GM21526 (cell line): ENCODE measurements at regions not wholly inside any gene's neighbourhood (a gene's known extent, or its start where the extent isn't known, plus 50 kb on each side); places are given as distances from the start of the nearest gene placed in this dataset.

Experiments
- ATAC-seq: cut with Tn5 transposase; IDR thresholded peaks from one replicate; pipeline ENCODE4 v1.9.1; 2021; ENCODE audit warnings: moderate library complexity; ENCODE audit not compliant: unreplicated experiment, low FRiP score

- no peak for ATAC-seq
Observed at GRCh38 chr2:41431756-41432155, 616.1 kb upstream of the PKDCC start.

DNA sequence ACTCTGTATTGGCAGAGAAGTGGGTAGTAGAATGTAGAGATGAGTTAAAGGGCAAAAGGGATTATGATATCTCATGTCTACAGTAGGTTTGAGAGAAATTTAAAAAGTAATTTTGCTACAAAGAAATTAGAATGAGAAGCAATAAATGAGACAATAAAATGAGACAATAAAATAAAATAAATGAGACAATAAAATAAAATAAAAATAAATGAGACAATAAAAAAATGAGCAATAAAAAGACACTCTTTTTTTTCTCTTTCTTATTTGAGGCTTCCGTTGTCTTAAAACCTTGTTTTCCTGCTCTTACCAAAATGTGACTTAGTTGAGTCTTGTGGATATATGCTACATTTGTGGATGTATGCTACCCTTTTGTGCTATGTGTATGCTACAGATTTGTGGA, 615.4 kb upstream of the PKDCC start:
- ATAC-seq: no peak

GRCh38 chr2:41434991-41435390, 612.8 kb upstream of the PKDCC start:
- no peak for ATAC-seq

GRCh38 chr2:41441958-41442357, 605.9 kb upstream of the PKDCC start:
- ATAC-seq: no peak

GRCh38 chr2:41445865-41446264, 602.0 kb upstream of the PKDCC start:
- no peak for ATAC-seq

DNA sequence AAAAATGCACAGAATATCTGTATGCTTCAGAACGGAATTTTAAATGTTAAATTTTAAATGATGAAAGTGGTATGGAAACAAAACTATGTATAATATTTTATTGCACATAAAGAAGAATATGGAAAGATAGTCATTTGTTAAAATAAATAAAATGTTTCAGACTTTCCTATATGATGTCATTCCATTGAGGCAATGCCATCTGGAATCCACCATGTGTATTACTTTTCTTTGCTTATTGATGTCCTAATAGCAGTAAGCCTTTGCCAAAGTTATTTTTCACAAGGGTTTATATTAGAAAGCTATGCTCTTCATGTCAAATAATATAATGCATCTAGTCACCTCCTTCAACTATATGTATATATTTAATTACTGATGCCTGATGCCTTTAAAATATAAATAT, 601.6 kb upstream of the PKDCC start:
- ATAC-seq: no peak

DNA sequence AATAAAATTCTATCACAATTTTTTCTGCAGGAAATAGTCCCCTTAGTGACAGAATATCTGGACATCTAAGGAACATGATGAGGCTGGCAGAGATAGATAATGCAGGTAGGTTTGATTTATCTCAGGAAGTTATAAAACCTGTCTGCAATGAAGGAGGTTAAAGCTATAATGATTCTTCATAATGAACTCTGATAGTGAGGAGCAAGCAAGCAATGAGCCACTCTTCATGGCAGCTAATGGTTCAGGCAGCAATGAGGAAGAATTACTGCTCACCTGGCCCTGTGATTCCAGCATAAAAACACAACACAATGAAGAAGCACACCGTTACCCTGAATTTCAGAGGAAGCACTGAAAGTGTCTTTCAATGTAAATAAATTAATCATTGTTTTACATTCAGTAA, 599.6 kb upstream of the PKDCC start:
- no peak for ATAC-seq

GRCh38 chr2:41457026-41457425, 590.8 kb upstream of the PKDCC start:
- ATAC-seq: no peak

DNA sequence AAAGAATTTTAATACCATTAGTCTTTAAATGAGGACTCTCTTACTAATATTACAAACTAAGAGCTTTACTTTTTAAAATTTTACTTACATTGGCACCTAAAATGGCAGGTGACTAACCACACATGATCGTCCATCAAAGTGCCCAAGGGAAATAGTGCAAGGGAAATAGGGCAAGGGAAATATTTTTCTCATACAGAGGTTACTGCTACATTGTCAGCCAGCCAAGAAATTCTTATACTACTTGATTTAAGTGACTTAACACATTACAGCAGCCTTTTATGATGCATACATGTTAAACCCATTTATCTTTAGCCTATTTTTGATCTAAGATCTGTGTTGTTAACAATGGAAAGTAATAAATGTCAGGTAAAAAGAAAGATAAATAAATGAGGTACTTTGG, 587.2 kb upstream of the PKDCC start:
- ATAC-seq: no peak

DNA sequence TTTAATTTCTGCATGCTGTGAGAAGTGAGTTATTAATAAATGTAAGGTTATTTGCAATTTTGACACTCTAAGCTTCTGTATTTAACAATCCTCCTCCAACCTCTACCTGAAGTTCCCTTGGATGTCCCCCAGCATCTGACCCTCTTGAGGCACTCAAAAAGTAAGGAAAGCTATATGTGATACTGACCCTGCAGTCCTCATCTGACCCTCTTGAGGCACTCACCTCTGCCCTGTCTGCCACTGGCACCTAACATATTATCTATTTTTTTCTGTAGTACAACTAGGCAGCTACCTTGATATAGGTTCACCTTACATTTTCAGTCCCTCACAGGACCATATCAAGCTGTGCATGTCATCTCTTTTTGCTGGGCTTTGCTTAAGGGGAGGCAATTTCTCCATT, 583.4 kb upstream of the PKDCC start:
- ATAC-seq: no peak

GRCh38 chr2:41475959-41476358, 571.9 kb upstream of the PKDCC start:
- ATAC-seq: no peak

- no peak for ATAC-seq
Observed at GRCh38 chr2:41482659-41483058, 565.2 kb upstream of the PKDCC start.

GRCh38 chr2:41483226-41483625, 564.6 kb upstream of the PKDCC start:
- ATAC-seq: no peak

DNA sequence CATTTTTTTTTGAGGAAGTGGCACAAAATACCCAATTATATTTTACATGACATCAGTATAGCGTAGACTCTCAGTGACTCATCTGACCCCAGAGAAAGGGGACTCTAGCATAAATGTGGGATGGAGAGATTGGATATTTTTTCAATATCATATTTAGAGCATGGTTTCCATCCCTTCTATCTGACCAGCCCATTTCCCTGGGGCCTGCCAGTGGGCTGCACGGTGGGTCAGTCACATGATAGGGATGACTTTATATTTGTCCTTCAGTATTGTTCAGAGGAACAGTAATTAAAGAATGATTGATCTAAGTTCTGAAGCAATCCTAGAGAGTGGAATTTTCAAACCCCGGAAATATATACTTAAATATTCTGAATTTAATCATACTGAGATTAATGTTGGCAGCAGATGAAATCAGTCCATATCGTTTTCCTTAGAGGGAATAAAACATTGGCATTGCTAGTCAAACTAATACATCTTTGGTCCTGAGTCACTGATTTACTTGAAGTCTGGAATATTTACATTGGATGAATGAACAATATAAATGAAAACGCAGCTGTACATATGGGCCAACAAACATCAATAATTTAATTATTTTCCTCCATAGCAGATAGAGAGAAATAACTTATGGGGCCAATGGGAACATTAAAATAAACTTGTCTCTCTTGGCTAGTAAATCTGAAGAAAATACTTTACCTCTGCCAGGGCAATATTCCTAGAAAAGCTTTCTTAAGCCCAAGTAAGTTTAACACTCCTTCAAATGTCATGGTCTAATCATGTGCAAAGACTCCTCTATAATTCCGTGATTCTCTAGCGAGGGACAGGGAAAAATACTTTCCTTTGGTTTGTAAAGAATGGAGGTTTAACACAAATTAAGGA, 563.6 kb upstream of the PKDCC start:
- no peak for ATAC-seq

- ATAC-seq: no peak
Observed at GRCh38 chr2:41484858-41485234, 563.0 kb upstream of the PKDCC start.

GRCh38 chr2:41486948-41487347, 560.9 kb upstream of the PKDCC start:
- ATAC-seq: no peak

DNA sequence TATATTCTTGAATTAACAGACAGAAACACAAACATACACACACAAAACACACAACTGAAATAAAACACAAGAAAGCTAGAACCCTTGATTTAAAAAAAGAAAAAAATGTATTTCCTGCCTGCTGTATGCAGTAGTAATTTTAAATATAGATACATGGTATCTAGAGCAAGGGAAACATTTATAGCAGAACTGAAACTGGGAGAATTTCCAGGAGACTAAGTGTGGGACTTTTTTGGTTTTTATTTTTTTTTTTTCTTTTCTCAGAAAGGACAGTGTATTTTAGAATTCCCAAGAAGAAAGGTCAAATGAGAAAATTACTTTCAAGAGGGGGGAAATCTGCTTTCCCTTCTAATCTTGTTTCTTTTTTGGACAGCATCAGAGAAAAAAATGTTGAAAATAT, 558.9 kb upstream of the PKDCC start:
- ATAC-seq: no peak

DNA sequence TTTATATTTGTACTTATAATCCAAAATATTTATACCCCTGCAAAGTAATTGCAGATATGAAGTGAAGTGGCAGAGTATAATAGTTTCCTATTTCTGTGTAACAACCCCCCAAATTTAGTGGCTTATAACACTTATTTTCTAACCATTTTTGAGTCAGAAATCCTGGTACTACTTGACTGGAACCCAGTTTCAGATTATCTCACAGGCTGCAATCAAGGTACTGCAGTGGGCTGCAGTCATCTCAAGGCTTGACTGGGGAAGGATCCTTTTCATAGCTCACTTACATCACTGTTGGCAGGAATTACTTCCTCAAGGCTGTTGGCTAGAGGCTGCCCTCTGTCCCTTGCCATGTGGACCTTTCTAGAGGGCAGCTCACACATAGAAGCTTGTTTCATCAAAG, 558.2 kb upstream of the PKDCC start:
- ATAC-seq: no peak

GRCh38 chr2:41495050-41495449, 552.8 kb upstream of the PKDCC start:
- no peak for ATAC-seq

GRCh38 chr2:41496908-41497307, 550.9 kb upstream of the PKDCC start:
- ATAC-seq: no peak

DNA sequence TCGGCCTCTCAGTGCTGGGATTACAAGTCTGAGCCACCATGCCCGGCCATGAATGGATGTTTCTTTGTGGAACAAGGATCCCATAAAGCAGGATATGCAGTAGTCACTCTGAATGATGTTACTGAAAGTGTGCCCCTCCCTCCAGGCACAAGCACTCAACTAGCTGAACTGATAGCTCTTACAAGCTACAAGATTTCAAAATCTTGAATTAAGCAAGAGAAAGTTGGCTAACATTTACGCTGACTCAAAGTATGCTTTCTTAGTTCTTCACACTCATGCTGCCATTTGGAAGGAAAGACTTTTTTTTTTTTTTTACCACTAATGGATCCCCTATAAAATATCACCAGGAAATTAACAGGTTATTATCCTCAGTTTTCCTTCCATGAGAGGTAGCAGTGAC, 549.0 kb upstream of the PKDCC start:
- no peak for ATAC-seq

DNA sequence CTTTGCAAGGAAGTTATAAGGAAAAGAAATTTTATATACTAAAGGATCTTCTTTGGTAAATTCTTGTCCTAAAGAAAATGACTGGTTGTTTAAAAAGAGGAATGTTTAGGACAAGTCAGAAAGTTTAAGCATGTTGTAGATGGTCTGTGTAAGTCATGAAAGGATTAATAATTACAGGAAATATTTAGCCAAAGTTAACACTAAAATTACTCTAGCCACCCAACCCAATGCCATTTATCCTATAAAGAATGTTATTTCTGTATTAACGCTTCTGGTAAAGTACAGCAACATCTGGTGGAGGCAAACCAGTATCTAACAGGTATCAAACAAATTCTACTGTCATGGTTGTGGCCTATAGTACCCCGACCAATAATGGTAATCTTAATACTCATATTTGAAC, 546.9 kb upstream of the PKDCC start:
- no peak for ATAC-seq

DNA sequence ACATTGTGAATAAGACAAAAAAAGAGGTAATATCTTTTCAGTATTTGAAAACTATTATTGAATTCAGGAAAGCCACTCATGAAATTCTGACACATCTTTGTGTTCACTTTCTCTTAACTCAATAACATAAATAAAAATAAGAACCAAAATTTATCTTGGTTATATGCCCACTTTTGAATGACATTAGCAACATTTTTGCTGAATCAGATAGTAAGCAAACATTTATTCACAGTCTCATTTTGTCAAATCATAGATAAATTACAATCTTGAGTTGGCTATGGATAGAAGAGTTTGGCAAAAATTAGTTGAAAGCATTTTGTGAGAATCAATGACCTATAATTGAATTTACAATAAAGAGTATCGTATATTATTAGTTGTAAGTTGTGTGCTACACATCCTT, 545.1 kb upstream of the PKDCC start:
- ATAC-seq: no peak
